IgD-negative memory B cell (primary cell): ENCODE measurements at regions not wholly inside any gene's neighbourhood (a gene's known extent, or its start where the extent isn't known, plus 50 kb on each side); places are given as distances from the start of the nearest gene placed in this dataset.
A peak's percentile ranks its signal among the peaks of the same experiment; 100 is the strongest.

Source experiments
- H3K27ac Mint-ChIP-seq, 3 donors: one replicate each; pipeline ENCODE4 v1.8.0; 2020 to 2022; ENCODE audit warnings: mild to moderate bottlenecking in 3 of 3, mixed read lengths in 3 of 3, moderate library complexity in 1 of 3
- H3K27me3 Mint-ChIP-seq: one replicate; pipeline ENCODE4 v1.8.0; 2021; ENCODE audit warnings: mixed read lengths
- H3K36me3 Mint-ChIP-seq: one replicate; pipeline ENCODE4 v1.8.0; 2020; ENCODE audit warnings: mild to moderate bottlenecking, mixed read lengths
- H3K4me1 Mint-ChIP-seq, 3 donors: one replicate each; pipeline ENCODE4 v1.8.0; 2020 to 2022; ENCODE audit warnings: mixed read lengths in 3 of 3, mild to moderate bottlenecking in 1 of 3
- H3K4me3 Mint-ChIP-seq, 4 donors: one replicate each; pipeline ENCODE4 v1.8.0; 2020 to 2022; ENCODE audit warnings: mild to moderate bottlenecking in 4 of 4, mixed read lengths in 4 of 4, moderate library complexity in 3 of 4
- H3K9me3 Mint-ChIP-seq, 3 donors: one replicate each; pipeline ENCODE4 v1.8.0; 2020 to 2021; ENCODE audit warnings: mixed read lengths in 3 of 3, mild to moderate bottlenecking in 1 of 3

GRCh38 chr6:14031516-14031915 lies 86.1 kb upstream of the CD83 start:
- Mint-ChIP-seq H3K27ac (peak overlapping the region in 1 of 3 donors; percentile 57), H3K4me3 (peak overlapping the region in 1 of 4 donors; percentile 51), H3K4me1 (peaks cover 0 to 5% (median 4%) of the 10 kb centered on the region in 3 donors), H3K36me3 (no peaks in the 10 kb centered on the region), H3K27me3 (peaks cover 39% of the 10 kb centered on the region), H3K9me3 (peaks cover 0 to 1% (median 0%) of the 10 kb centered on the region in 3 donors)

GRCh38 chr6:14035071-14035847 lies 82.3 kb upstream of the CD83 start:
- Mint-ChIP-seq H3K27ac (no peak overlapping the region), H3K36me3 (no peaks in the 10 kb centered on the region), H3K27me3 (peaks cover 28% of the 10 kb centered on the region), H3K9me3 (peaks cover 0 to 1% (median 0%) of the 10 kb centered on the region in 3 donors), H3K4me1 (peaks cover 2 to 6% (median 4%) of the 10 kb centered on the region in 3 donors), H3K4me3 (no peak overlapping the region)

GRCh38 chr6:14035874-14036273 lies 81.7 kb upstream of the CD83 start:
- Mint-ChIP-seq H3K4me1 (peaks cover under 1 to 6% (median 4%) of the 10 kb centered on the region in 3 donors), H3K27me3 (peaks cover 23% of the 10 kb centered on the region)

GRCh38 chr6:14036911-14037310 lies 80.7 kb upstream of the CD83 start:
- Mint-ChIP-seq H3K27ac (no peak overlapping the region), H3K27me3 (peaks cover 20% of the 10 kb centered on the region), H3K36me3 (no peaks in the 10 kb centered on the region), H3K4me3 (peak overlapping the region in 1 of 4 donors; percentile 23), H3K4me1 (peaks cover 0 to 6% (median 4%) of the 10 kb centered on the region in 3 donors), H3K9me3 (no peaks in the 10 kb centered on the region)

More at GRCh38 chr6:14035874-14036273, 81.7 kb upstream of the CD83 start:
- Mint-ChIP-seq H3K36me3 (no peaks in the 10 kb centered on the region), H3K4me3 (no peak overlapping the region), H3K9me3 (peaks cover 0 to under 1% (median 0%) of the 10 kb centered on the region in 3 donors), H3K27ac (no peak overlapping the region)

GRCh38 chr6:14037402-14038277 lies 79.9 kb upstream of the CD83 start:
- Mint-ChIP-seq H3K4me3 (peak overlapping the region in 1 of 4 donors; percentile 18), H3K4me1 (peaks cover 0 to 6% (median 4%) of the 10 kb centered on the region in 3 donors), H3K27me3 (peaks cover 20% of the 10 kb centered on the region), H3K9me3 (no peaks in the 10 kb centered on the region), H3K27ac (no peak overlapping the region), H3K36me3 (no peaks in the 10 kb centered on the region)

- Mint-ChIP-seq H3K4me1 (peaks cover 2 to 6% (median 4%) of the 10 kb centered on the region in 3 donors), H3K4me3 (no peak overlapping the region), H3K27ac (no peak overlapping the region), H3K9me3 (no peaks in the 10 kb centered on the region), H3K27me3 (peaks cover 24% of the 10 kb centered on the region), H3K36me3 (no peaks in the 10 kb centered on the region)
Observed at GRCh38 chr6:14038467-14039437, 78.8 kb upstream of the CD83 start.

- H3K4me3 Mint-ChIP-seq = no peak overlapping the region
- peaks cover 13% of the 10 kb centered on the region for H3K27me3 Mint-ChIP-seq
- H3K36me3 Mint-ChIP-seq = no peaks in the 10 kb centered on the region
- peaks cover 2 to 6% (median 4%) of the 10 kb centered on the region in 3 donors for H3K4me1 Mint-ChIP-seq
- H3K9me3 Mint-ChIP-seq = no peaks in the 10 kb centered on the region
- H3K27ac Mint-ChIP-seq = peak overlapping the region in 1 of 3 donors; percentile 20
Observed at GRCh38 chr6:14040042-14040441, 77.5 kb upstream of the CD83 start.

- Mint-ChIP-seq H3K9me3 (no peaks in the 10 kb centered on the region), H3K4me3 (peak overlapping the region in 1 of 4 donors; percentile 65), H3K27me3 (peaks cover 4% of the 10 kb centered on the region), H3K4me1 (peaks cover 0 to 7% (median 5%) of the 10 kb centered on the region in 3 donors), H3K27ac (no peak overlapping the region), H3K36me3 (peaks cover 2% of the 10 kb centered on the region)
Observed at GRCh38 chr6:14046476-14047068, 71.0 kb upstream of the CD83 start.

GRCh38 chr6:14047151-14047740 lies 70.3 kb upstream of the CD83 start:
- Mint-ChIP-seq H3K27me3 (peaks cover 4% of the 10 kb centered on the region), H3K4me3 (no peak overlapping the region), H3K9me3 (no peaks in the 10 kb centered on the region), H3K27ac (no peak overlapping the region), H3K36me3 (peaks cover 2% of the 10 kb centered on the region), H3K4me1 (peaks cover 0 to 7% (median 5%) of the 10 kb centered on the region in 3 donors)

- no peaks in the 10 kb centered on the region for H3K9me3 Mint-ChIP-seq
- H3K4me1 Mint-ChIP-seq = peaks cover 0 to 5% (median 5%) of the 10 kb centered on the region in 3 donors
- no peak overlapping the region for H3K4me3 Mint-ChIP-seq
- H3K27me3 Mint-ChIP-seq = no peaks in the 10 kb centered on the region
- peaks cover 2% of the 10 kb centered on the region for H3K36me3 Mint-ChIP-seq
- no peak overlapping the region for H3K27ac Mint-ChIP-seq
Observed at GRCh38 chr6:14048837-14049236, 68.7 kb upstream of the CD83 start.

- no peaks in the 10 kb centered on the region for H3K27me3 Mint-ChIP-seq
- no peak overlapping the region for H3K27ac Mint-ChIP-seq
- no peak overlapping the region for H3K4me3 Mint-ChIP-seq
- peaks cover 3% of the 10 kb centered on the region for H3K36me3 Mint-ChIP-seq
- no peaks in the 10 kb centered on the region for H3K9me3 Mint-ChIP-seq
- peaks cover 0 to 5% (median 5%) of the 10 kb centered on the region in 3 donors for H3K4me1 Mint-ChIP-seq
Observed at GRCh38 chr6:14051355-14051754, 66.2 kb upstream of the CD83 start.

GRCh38 chr6:14053811-14054210 lies 63.8 kb upstream of the CD83 start:
- Mint-ChIP-seq H3K4me3 (no peak overlapping the region), H3K4me1 (peaks cover 0 to 2% (median 0%) of the 10 kb centered on the region in 3 donors), H3K27ac (peak overlapping the region in 1 of 3 donors; percentile 77), H3K9me3 (no peaks in the 10 kb centered on the region), H3K36me3 (peaks cover 6% of the 10 kb centered on the region), H3K27me3 (peaks cover 4% of the 10 kb centered on the region)

- Mint-ChIP-seq H3K36me3 (peaks cover 4% of the 10 kb centered on the region), H3K27ac (no peak overlapping the region), H3K9me3 (no peaks in the 10 kb centered on the region), H3K27me3 (peaks cover 13% of the 10 kb centered on the region), H3K4me1 (peaks cover 0 to 2% (median 0%) of the 10 kb centered on the region in 3 donors), H3K4me3 (no peak overlapping the region)
Observed at GRCh38 chr6:14055541-14055940, 62.0 kb upstream of the CD83 start.
